H1 (cell line): ENCODE measurements at regions not wholly inside any gene's neighbourhood (a gene's known extent, or its start where the extent isn't known, plus 50 kb on each side); places are given as distances from the start of the nearest gene placed in this dataset.

Experiments
- CTCF ChIA-PET: fragments of 300-600 bp; sonication (Branson Sonifier 250); formaldehyde crosslinking; loops from one replicate; lab custom pipeline; 2021; ENCODE audit not compliant: partially characterized antibody; lab: Charles Lee
- POLR2A ChIA-PET: fragments of 300-600 bp; sonication (Branson Sonifier 250); formaldehyde crosslinking; loops from one replicate; lab custom pipeline; 2021; ENCODE audit warnings: inconsistent platforms; ENCODE audit not compliant: partially characterized antibody; lab: Charles Lee
- DNase-seq, 2 experiments: peaks; one replicate each; pipeline versions ENCODE4 v3.0.0 to v3.0.0-alpha.2; 2010 to 2022; ENCODE audit warnings: low spot score in 2 of 2, low read depth in 1 of 2, mixed read lengths in 1 of 2
- FAIRE-seq: peaks from 2 replicates; lab custom pipeline; 2011; peaks lifted over from hg19 to GRCh38; lab: Jason Lieb, UNC
- H2AFZ ChIP-seq: 2 replicates; pipeline ENCODE4 v1.8.1; 2012; ENCODE audit warnings: low read length, inconsistent platforms
- H2AK5ac ChIP-seq: 2 replicates; pipeline ENCODE4 v1.6.1; 2013; ENCODE audit warnings: low read depth, low read length
- H2BK120ac ChIP-seq: replicated peaks from 2 replicates; pipeline ENCODE3; 2013; ENCODE audit warnings: low read depth, low read length, inconsistent platforms
- H2BK12ac ChIP-seq: 2 replicates; pipeline ENCODE4 v1.6.1; 2013; ENCODE audit warnings: low read depth, low read length
- H2BK15ac ChIP-seq: 2 replicates; pipeline ENCODE4 v1.6.1; 2013; ENCODE audit warnings: low read length
- H2BK20ac ChIP-seq: 2 replicates; pipeline ENCODE4 v1.6.1; 2013; ENCODE audit warnings: low read length
- H2BK5ac ChIP-seq: 2 replicates; pipeline ENCODE4 v1.6.1; 2013; ENCODE audit warnings: low read depth, low read length
- H3K14ac ChIP-seq: 2 replicates; pipeline ENCODE4 v1.6.1; 2013; ENCODE audit warnings: inconsistent platforms; ENCODE audit not compliant: insufficient read length
- H3K18ac ChIP-seq: 2 replicates; pipeline ENCODE4 v1.6.1; 2013; ENCODE audit warnings: low read length; ENCODE audit errors: extremely low read depth
- H3K23ac ChIP-seq: 2 replicates; pipeline ENCODE4 v1.6.1; 2013; ENCODE audit warnings: inconsistent platforms; ENCODE audit not compliant: insufficient read length
- H3K23me2 ChIP-seq: 2 replicates; pipeline ENCODE4 v1.6.1; 2013; ENCODE audit warnings: low read depth, low read length
- H3K27ac ChIP-seq: 2 replicates; pipeline ENCODE4 v1.6.1; 2011; ENCODE audit warnings: low read depth, low read length, inconsistent platforms
- H3K27me3 ChIP-seq, 4 experiments: replicated peaks in 1 of 4; 1 replicate in 1 of 4; 2 replicates in 3 of 4; pipeline versions ENCODE4 v1.6.1 to v1.8.1; 2011 to 2013; ENCODE audit warnings: low read length in 3 of 4, mild to moderate bottlenecking in 3 of 4, inconsistent platforms in 2 of 4, mixed read lengths in 2 of 4, moderate library complexity in 1 of 4; ENCODE audit not compliant: control insufficient read depth in 3 of 4, insufficient read depth in 3 of 4; ENCODE audit errors: extremely low read depth in 1 of 4
- H3K36me3 ChIP-seq, 4 experiments: 2 replicates each; pipeline versions ENCODE4 v1.6.1 to v1.8.1; 2011 to 2013; ENCODE audit warnings: mild to moderate bottlenecking in 4 of 4, low read length in 3 of 4, moderate library complexity in 2 of 4, control low read depth in 1 of 4, inconsistent platforms in 1 of 4; ENCODE audit not compliant: insufficient read depth in 4 of 4, control insufficient read depth in 2 of 4
- H3K4ac ChIP-seq: replicated peaks from 2 replicates; pipeline ENCODE3; 2013; ENCODE audit warnings: low read length, low read depth, mixed read lengths, inconsistent platforms; ENCODE audit not compliant: insufficient read length
- H3K4me1 ChIP-seq, 4 experiments: replicated peaks in 1 of 4; 1 replicate in 1 of 4; 2 replicates in 3 of 4; pipeline versions ENCODE4 v1.6.1 to v1.8.1; 2011 to 2013; ENCODE audit warnings: low read length in 3 of 4, inconsistent platforms in 2 of 4, mixed read lengths in 1 of 4; ENCODE audit not compliant: insufficient read depth in 4 of 4, control insufficient read depth in 3 of 4
- H3K4me2 ChIP-seq, 2 experiments: 2 replicates each; pipeline versions ENCODE4 v1.6.1 to v1.8.1; 2011 to 2013; ENCODE audit warnings: low read depth in 2 of 2, low read length in 2 of 2, control low read depth in 1 of 2, inconsistent platforms in 1 of 2, mild to moderate bottlenecking in 1 of 2; ENCODE audit not compliant: insufficient read depth in 1 of 2
- H3K4me3 ChIP-seq, 4 experiments: fragments of 200-600, 300-600 bp in 1 of 4; sonication (generic), shearing (Covaris generic), sonication (Bioruptor Twin) in 1 of 4; 2 replicates each; pipeline versions ENCODE4 v1.5.1 to v1.8.1; 2011 to 2016; ENCODE audit warnings: low read length in 4 of 4, low read depth in 3 of 4, control low read depth in 2 of 4, inconsistent platforms in 2 of 4, mild to moderate bottlenecking in 2 of 4, mixed read lengths in 1 of 4, moderate library complexity in 1 of 4; ENCODE audit not compliant: insufficient read depth in 2 of 4; ENCODE audit errors: extremely low read depth in 1 of 4
- H3K56ac ChIP-seq: replicated peaks from 2 replicates; pipeline ENCODE3; 2013; ENCODE audit warnings: low read depth, mild to moderate bottlenecking, mixed read lengths, low read length, inconsistent platforms; ENCODE audit not compliant: insufficient read length
- H3K79me1 ChIP-seq: 2 replicates; pipeline ENCODE4 v1.6.1; 2013; ENCODE audit warnings: low read depth, low read length, control low read depth
- H3K79me2 ChIP-seq, 2 experiments: 2 replicates each; pipeline versions ENCODE4 v1.6.1 to v1.8.1; 2012 to 2013; ENCODE audit warnings: low read length in 2 of 2, mild to moderate bottlenecking in 2 of 2, inconsistent platforms in 1 of 2; ENCODE audit not compliant: insufficient read depth in 2 of 2, control insufficient read depth in 1 of 2
- H3K9ac ChIP-seq, 4 experiments: replicated peaks in 1 of 4; 1 replicate in 1 of 4; 2 replicates in 3 of 4; pipeline versions ENCODE4 v1.6.1 to v1.8.1; 2011 to 2013; ENCODE audit warnings: low read depth in 3 of 4, low read length in 3 of 4, control low read depth in 2 of 4, mild to moderate bottlenecking in 2 of 4, moderate library complexity in 2 of 4, inconsistent platforms in 1 of 4; ENCODE audit errors: extremely low read depth in 1 of 4
- H3K9me3 ChIP-seq, 2 experiments: 2 replicates each; pipeline versions ENCODE4 v1.6.1 to v1.8.1; 2012 to 2013; ENCODE audit warnings: mild to moderate bottlenecking in 2 of 2, moderate library complexity in 2 of 2, control low read depth in 1 of 2, inconsistent platforms in 1 of 2, low read depth in 1 of 2, low read length in 1 of 2, mixed read lengths in 1 of 2; ENCODE audit not compliant: insufficient read depth in 2 of 2
- H4K20me1 ChIP-seq, 2 experiments: replicated peaks in 1 of 2; 2 replicates each; pipeline versions ENCODE3 to v1.8.1; 2011 to 2013; ENCODE audit warnings: inconsistent platforms in 2 of 2, low read length in 2 of 2, mild to moderate bottlenecking in 1 of 2; ENCODE audit not compliant: insufficient read depth in 2 of 2, control insufficient read depth in 1 of 2
- H4K5ac ChIP-seq: 2 replicates; pipeline ENCODE4 v1.6.1; 2013; ENCODE audit warnings: low read length, low read depth, mixed read lengths, inconsistent platforms; ENCODE audit not compliant: insufficient read length
- H4K8ac ChIP-seq: 2 replicates; pipeline ENCODE4 v1.8.0; 2013; ENCODE audit warnings: mild to moderate bottlenecking, moderate library complexity, low read length, inconsistent platforms; ENCODE audit not compliant: insufficient read depth; ENCODE audit errors: extremely low read depth
- H4K91ac ChIP-seq: replicated peaks from 2 replicates; pipeline ENCODE3; 2013; ENCODE audit warnings: low read length, mixed read lengths, inconsistent platforms; ENCODE audit not compliant: insufficient read length
- CTBP2 ChIP-seq: IDR thresholded peaks from 2 replicates; pipeline ENCODE4 v1.7.0; 2011; ENCODE audit warnings: borderline replicate concordance, mild to moderate bottlenecking, moderate library complexity, mixed read lengths, low read length; ENCODE audit not compliant: insufficient read depth, insufficient read length
- KDM5A ChIP-seq: fragments of 200-600 bp; IDR thresholded peaks from 2 replicates; pipeline ENCODE4 v1.7.1; 2012; ENCODE audit warnings: mild to moderate bottlenecking, low read length, inconsistent platforms, mixed read lengths
- SUZ12 ChIP-seq: fragments of 200-600 bp; sonication (generic); IDR thresholded peaks from 2 replicates; pipeline ENCODE4 v1.6.1; 2012; ENCODE audit warnings: mild to moderate bottlenecking, inconsistent platforms, low read length, moderate library complexity, mixed read lengths
- WGBS, 2 experiments: shearing (Covaris generic) in 1 of 2; methylation state at CpG; one replicate each; pipeline versions ENCODE4 v1.1.6 to v1.1.7; 2013 to 2015; ENCODE audit warnings: low lambda C conversion rate in 2 of 2, mixed read lengths in 2 of 2, inconsistent platforms in 1 of 2, low coverage in 1 of 2, missing lambda C conversion rate in 1 of 2; ENCODE audit not compliant: insufficient replicate concordance in 2 of 2, insufficient coverage in 1 of 2, insufficient read length in 1 of 2; ENCODE audit errors: extremely low coverage in 1 of 2, missing lambda C conversion rate in 1 of 2; 5-methylcytosine and 5-hydroxymethylcytosine counted together

GRCh38 chr4:127521463-127521862 lies 111.3 kb upstream of the INTU start:
- Histone ChIP-seq H3K56ac (no peak overlapping the region), H3K79me1 (no peaks in the 10 kb centered on the region), H3K4ac (no peak overlapping the region), H2BK5ac (no peak overlapping the region), H3K27me3 (no peaks in the 10 kb centered on the region), H3K18ac (no peak overlapping the region), H2AFZ (peak overlapping the region; percentile 41; the same call in 1 of the 2 replicates), H3K4me1 (peaks cover 0 to 4% (median 3%) of the 10 kb centered on the region in 4 experiments; a peak in 3 of 7 replicates), H2AK5ac (no peak overlapping the region), H2BK15ac (no peak overlapping the region), H2BK20ac (no peak overlapping the region), H4K20me1 (no peaks in the 10 kb centered on the region), H3K79me2 (no peaks in the 10 kb centered on the region), H3K9me3 (no peaks in the 10 kb centered on the region; a peak in 1 of 4 replicates), H3K4me3 (no peak overlapping the region), H4K91ac (no peak overlapping the region), H3K14ac (no peak overlapping the region), H2BK12ac (no peak overlapping the region), H3K36me3 (no peaks in the 10 kb centered on the region), H4K5ac (no peak overlapping the region), H3K27ac (no peak overlapping the region), H3K4me2 (no peak overlapping the region), H4K8ac (no peak overlapping the region), H3K23me2 (no peaks in the 10 kb centered on the region), H3K9ac (no peak overlapping the region), H2BK120ac (no peak overlapping the region), H3K23ac (no peak overlapping the region)
- no peak for DNase-seq
- ChIA-PET POLR2A (no interaction called here), CTCF (interaction anchor here (0.6 to 0.9 kb wide), 2 partner anchors 211 to 1429 kb away, joined by 3 read pairs; no protein-coding TSS in a partner anchor)
- FAIRE-seq, result peak; percentile 68
- TF ChIP-seq CTBP2 (no peak), KDM5A (no peak), SUZ12 (no peak)
- WGBS, 2 experiments, result 94% methylated on average over 2 of the region's 2 CpGs; no CpG with 5 or more reads in 1 of the 2 experiments
